ENCODE measurements at regions not wholly inside any gene's neighbourhood (a gene's known extent, or its start where the extent isn't known, plus 50 kb on each side); places are given as distances from the start of the nearest gene placed in this dataset.
"Not testable (repeated sequence)": the region's sequence is repeated elsewhere in the genome, so short reads cannot be mapped to it uniquely, and the experiment has no call there.

DNA sequence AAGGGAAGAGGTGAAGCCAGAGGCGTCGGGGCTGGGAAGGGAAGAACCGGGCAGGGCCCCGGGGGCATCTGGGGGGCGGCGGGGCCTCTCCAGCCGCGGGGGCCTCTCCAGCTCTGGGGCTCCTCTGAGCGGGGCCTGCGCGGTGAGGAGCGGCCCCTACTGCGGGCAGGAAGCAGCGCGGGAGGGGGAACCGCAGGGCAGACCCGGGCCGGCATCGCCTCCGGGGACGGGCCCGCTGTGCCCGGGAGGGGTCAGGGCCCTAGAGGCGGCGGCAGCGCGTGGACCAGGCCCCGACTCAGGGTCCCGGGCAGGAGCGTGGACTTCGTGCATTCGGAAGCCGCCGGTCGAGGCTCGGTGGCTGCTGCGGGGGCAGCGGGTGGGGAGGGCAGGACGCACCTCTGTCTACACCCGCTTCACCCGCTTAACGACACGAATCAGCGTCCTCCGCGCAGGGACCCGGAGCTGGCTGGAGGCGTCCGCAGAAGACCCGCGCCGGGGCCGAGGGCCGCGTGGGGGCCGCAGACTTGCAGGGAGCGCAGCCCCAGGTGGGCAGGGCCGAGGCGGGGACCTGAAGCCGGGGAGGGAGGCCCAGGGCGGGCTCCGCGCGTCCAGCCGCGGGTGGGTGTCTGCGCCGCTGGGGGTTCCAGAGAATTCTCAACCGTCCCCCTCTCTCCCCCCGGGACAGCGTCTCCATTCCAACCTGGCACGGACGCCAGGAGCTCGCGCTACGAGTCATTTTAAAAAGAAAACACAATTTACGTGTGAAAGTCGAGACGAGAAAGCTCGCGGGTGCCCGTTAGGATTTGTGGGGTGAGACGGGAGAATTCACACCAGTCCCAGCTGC lies 345.0 kb downstream of the ADGRD1 start:
- H3K4me3 ChIP-seq (ENCODE audit: low read depth, low read length); DNase-seq (ENCODE audit: low read depth): not testable (repeated sequence)

DNA sequence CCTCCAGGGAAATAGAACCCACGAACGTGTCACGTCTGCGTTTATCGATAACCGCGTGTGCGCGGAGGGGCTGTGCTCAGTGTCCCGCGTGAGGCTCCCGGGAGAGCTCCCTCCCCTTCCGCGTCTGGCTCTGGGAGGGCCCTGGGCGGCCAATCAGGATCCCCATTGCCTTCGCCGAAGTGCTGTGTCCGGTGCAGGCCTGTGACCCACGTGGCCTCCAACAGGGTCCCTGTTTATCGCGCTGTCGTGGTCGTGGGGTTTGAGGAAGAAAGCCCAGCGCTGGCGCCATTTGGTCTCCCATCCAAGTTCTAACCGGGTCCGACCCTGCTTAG lies 345.6 kb downstream of the ADGRD1 start:
- H3K4me3 ChIP-seq (ENCODE audit: low read depth, low read length); DNase-seq (ENCODE audit: low read depth): not testable (repeated sequence)

DNA sequence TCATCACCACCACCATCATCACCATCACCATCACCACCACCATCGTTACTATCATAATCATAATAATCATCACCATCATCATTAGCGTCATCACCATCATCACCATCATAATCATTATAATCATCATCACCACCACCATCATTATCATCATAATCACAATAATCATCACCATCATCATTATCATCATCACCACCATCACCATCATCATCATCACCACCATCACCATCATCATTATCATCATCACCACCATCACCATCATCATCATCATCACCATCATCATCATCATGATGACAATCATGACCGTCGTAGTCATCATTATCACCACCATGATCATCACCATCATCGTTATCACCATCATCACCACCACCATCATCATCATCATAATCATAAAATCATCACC lies 349.9 kb downstream of the ADGRD1 start:
- H3K4me3 ChIP-seq (ENCODE audit: low read depth, low read length); DNase-seq (ENCODE audit: low read depth): not testable (repeated sequence)

DNA sequence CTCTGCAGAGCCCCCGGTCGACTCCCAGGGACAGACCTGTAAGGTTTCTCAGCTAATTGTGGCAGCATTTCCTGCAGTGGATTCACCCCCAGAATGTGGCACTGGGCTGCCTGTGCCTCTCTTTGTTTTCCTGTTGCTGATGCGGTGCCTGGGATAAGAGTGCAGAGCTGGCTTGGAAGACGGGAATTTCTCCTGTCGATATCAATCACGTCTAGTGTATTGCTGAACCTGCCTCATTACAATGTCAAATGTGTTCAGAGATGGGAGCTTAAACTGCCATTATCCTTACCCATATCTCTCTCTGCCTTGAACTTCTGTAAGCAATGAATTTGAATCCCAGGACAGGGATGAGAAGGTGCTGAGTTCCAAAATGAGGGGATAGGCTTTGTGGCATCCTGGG lies 350.9 kb downstream of the ADGRD1 start:
- H3K4me3 ChIP-seq (ENCODE audit: low read depth, low read length); DNase-seq (ENCODE audit: low read depth): not testable (repeated sequence)

DNA sequence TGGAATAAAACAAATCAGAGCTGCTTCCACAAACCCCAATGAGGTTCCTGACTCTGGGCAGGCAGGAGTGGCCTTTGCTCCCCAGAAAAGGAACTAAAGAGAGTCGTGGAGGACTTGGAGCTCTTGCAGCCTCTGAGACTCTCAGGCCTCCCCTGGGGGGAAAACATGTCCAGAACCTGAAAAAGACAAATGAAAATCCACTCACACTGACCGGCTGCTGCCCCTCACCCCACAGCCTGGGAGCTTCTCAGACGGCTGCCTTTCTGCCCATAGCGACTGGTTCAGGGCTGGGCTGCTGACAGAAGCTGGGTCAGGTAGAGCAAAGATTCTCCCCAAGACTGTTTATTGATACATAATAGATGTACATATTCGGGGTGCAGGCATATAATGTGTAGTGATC lies 356.0 kb downstream of the ADGRD1 start:
- no peak for DNase-seq (ENCODE audit: low read depth)
- TF ChIP-seq, protein P1, sequence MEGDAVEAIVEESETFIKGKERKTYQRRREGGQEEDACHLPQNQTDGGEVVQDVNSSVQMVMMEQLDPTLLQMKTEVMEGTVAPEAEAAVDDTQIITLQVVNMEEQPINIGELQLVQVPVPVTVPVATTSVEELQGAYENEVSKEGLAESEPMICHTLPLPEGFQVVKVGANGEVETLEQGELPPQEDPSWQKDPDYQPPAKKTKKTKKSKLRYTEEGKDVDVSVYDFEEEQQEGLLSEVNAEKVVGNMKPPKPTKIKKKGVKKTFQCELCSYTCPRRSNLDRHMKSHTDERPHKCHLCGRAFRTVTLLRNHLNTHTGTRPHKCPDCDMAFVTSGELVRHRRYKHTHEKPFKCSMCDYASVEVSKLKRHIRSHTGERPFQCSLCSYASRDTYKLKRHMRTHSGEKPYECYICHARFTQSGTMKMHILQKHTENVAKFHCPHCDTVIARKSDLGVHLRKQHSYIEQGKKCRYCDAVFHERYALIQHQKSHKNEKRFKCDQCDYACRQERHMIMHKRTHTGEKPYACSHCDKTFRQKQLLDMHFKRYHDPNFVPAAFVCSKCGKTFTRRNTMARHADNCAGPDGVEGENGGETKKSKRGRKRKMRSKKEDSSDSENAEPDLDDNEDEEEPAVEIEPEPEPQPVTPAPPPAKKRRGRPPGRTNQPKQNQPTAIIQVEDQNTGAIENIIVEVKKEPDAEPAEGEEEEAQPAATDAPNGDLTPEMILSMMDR (IDR thresholded peaks at IDR 0.05; ENCODE audit: low read depth, low read length) = no peak
- TF ChIP-seq POLR2A (IDR thresholded peaks at IDR 0.05; ENCODE audit: extremely low read depth, insufficient read length) (no peak), MYC (IDR thresholded peaks at IDR 0.05; ENCODE audit: low read depth, low read length) (no peak)
- TF ChIP-seq, protein P2, sequence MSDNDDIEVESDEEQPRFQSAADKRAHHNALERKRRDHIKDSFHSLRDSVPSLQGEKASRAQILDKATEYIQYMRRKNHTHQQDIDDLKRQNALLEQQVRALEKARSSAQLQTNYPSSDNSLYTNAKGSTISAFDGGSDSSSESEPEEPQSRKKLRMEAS (IDR thresholded peaks at IDR 0.05; ENCODE audit: low read depth, low read length) = no peak
- no peak overlapping the region for H3K4me3 ChIP-seq (ENCODE audit: low read depth, low read length)

DNA sequence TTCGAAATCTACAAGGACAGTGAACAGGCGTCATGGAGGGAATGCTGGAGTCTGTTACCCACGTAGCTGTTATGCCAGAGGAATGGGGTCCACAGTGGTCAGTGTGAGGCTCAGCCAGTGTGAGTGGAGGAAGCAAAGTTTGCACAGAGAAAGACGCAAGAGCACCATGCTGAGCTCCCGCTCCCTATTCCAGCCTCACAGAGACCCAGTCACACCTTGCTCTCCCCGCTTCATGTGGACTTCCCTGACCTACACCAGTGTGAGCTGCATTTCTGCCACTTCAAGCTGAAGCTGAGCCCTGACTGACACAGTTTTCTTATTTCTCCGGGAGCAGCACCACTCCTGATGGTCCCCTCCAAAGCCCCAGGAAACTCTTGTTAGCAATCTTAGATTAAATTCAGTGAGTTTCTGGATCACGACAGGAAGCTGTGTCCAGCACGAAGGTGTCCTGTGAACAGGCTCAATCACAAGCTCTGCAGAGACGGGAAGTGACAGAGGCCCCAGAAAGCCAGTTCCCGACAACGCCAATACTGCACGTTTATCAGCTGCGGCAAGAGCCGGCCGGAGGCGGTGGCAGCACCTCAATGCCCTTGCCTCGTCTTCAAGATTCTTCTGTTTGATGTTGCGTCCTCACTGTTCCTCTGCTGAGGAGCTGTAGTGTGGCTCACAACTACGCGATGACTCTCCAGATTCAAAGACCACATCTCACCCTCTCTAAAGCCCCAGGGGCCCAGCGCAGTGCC lies 356.7 kb downstream of the ADGRD1 start:
- not testable (repeated sequence) for DNase-seq (ENCODE audit: low read depth)

DNA sequence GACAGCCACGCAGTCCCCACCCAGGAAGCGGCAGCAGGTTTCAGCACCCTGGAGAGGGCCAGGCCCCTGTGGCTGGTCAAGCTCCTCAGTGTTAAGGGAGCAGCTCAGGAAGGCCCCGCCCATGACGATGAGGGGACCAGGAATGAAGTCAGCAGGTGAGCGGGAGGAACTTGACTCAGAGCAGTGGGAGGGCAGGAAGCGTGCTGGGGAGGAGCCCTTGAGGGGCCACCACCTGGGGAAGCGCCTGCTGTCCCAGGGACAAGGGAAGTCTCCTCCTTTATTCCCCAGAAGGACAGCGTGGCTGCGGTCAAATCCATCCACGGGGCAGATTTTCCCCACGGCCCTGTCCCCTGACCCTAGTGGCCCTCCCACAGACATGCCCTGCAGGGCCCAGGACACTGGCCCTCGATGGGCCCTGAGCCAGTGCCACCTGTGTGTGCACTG lies 357.6 kb downstream of the ADGRD1 start:
- peak; percentile 51 for DNase-seq (ENCODE audit: low read depth)
- H3K4me3 ChIP-seq (ENCODE audit: low read depth, low read length) = not testable (repeated sequence)

More for the DNA sequence above, 356.7 kb downstream of the ADGRD1 start:
- not testable (repeated sequence) for H3K4me3 ChIP-seq (ENCODE audit: low read depth, low read length)

DNA sequence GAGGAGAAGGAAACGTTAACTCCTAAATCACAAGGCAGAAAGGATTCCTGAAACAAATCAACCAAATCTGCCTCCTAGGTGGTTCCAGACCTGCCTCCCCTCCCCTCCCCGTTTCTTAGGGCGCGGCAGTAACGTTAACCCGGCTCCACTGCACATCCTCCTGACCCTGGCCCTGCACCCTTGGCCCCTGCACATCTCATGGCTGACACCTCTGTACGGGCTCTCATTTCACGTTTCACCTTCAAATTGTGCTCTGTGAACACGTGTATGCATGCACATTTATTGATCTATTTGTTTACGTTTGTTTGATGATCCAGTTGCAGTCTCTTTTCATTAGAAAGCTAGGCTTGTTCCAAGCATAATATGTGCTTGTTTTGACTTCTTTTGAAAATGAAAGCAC lies 358.1 kb downstream of the ADGRD1 start:
- H3K4me3 ChIP-seq (ENCODE audit: low read depth, low read length) = no peak overlapping the region
- TF ChIP-seq, protein P2 (IDR thresholded peaks at IDR 0.05; ENCODE audit: low read depth, low read length) = no peak
- TF ChIP-seq, protein P1 (IDR thresholded peaks at IDR 0.05; ENCODE audit: low read depth, low read length) = no peak
- no peak for TF ChIP-seq MYC (IDR thresholded peaks at IDR 0.05; ENCODE audit: low read depth, low read length)
- DNase-seq (ENCODE audit: low read depth) = no peak

DNA sequence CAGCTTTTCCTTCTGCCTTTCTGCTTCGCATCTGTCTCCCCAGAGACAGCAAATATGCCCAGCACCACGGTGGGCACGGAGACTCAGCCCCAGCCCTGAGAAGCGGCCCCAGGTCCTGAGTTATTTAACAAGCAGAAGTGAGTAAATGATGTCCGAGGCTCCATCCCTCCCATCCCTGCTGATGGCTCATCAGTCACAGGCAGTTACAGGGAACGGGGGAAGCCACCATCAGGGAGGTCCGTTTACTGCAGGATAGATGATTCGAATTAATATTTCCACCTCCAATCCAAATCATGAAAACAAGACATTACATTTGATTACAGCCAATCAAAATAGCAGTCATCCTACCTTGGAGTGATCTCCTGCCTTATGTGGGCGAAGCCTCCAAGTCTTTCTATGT lies 358.7 kb downstream of the ADGRD1 start:
- H3K4me3 ChIP-seq (ENCODE audit: low read depth, low read length); DNase-seq (ENCODE audit: low read depth): not testable (repeated sequence)

DNA sequence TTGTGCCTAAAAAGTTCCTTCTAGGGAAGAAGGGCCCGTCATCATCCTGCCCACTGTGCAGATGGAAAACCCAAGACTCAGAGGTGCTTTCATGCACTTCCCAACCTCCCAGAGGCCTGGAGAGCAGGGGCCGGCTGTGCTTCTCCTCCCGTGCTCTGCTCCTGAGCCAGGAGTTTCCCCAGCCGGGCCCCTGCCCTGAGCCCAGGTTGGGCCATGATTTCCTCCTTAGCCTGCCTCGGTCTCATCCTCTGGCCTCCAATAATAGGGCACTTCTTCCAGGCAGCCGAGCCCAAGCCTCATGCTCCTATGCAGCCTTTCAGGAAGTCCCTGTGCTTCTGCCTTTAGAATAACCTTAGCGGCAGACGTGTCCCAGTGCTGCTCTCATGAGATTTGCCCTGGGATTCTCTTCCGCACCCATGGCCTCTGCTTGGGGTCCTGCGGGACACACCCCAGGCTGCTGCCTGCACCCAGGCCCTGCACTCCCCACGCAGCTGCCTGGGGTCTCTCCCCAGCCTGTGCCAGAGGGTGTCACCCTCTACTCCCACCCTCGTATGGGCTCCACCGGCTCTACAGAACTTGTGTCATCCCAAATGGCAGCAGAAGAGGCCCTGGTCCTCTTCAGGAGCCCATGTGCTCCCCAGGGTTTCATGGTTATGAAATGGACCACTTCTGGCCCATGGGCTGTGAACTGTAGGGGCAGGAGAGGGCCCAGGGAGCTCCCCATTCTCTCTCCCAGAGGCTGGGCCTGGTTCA lies 359.3 kb downstream of the ADGRD1 start:
- no peak overlapping the region for H3K4me3 ChIP-seq (ENCODE audit: low read depth, low read length)
- TF ChIP-seq POLR2A (IDR thresholded peaks at IDR 0.05; ENCODE audit: extremely low read depth, insufficient read length) (no peak), MYC (IDR thresholded peaks at IDR 0.05; ENCODE audit: low read depth, low read length) (no peak)
- TF ChIP-seq, protein P2 (IDR thresholded peaks at IDR 0.05; ENCODE audit: low read depth, low read length) = no peak
- TF ChIP-seq, protein P1 (IDR thresholded peaks at IDR 0.05; ENCODE audit: low read depth, low read length) = no peak
- no peak for DNase-seq (ENCODE audit: low read depth)

Measured in NB4 (cell line).